ENCODE measurements at regions not wholly inside any gene's neighbourhood (a gene's known extent, or its start where the extent isn't known, plus 50 kb on each side); places are given as distances from the start of the nearest gene placed in this dataset.

- Histone ChIP-seq H3K27ac (no peak overlapping the region), H4K20me1 (ENCODE audit: insufficient read depth, poor library complexity, severe bottlenecking) (no peaks in the 10 kb centered on the region), H3K4me3 (no peak overlapping the region), H3K4me1 (ENCODE audit: insufficient read depth) (no peaks in the 10 kb centered on the region), H3K27me3 (no peaks in the 10 kb centered on the region), H3K4me2 (no peak overlapping the region), H3K9me2 (replicated peaks; ENCODE audit: insufficient read depth) (no peaks in the 10 kb centered on the region), H3K79me2 (no peaks in the 10 kb centered on the region), H3K9me3 (ENCODE audit: low read depth) (no peaks in the 10 kb centered on the region), H3K36me3 (replicated peaks; ENCODE audit: insufficient read depth, low read depth) (no peaks in the 10 kb centered on the region), H2AFZ (no peak overlapping the region)
- no peak for TF ChIP-seq CTCF (IDR thresholded peaks at IDR 0.05; ENCODE audit: poor library complexity)
- no peak for TF ChIP-seq EZH2 (IDR thresholded peaks at IDR 0.05; ENCODE audit: borderline replicate concordance)
- TF ChIP-seq EZH2phosphoT487 (IDR thresholded peaks at IDR 0.05; ENCODE audit: low read depth, severe bottlenecking, unreplicated experiment), result no peak
- no peak for DNase-seq (ENCODE audit: low spot score)
These were observed 398.6 kb upstream of the DDI1 start for GRCh38 chr11:103637831-103638230.

GRCh38 chr11:103644676-103645075, 391.8 kb upstream of the DDI1 start:
- TF ChIP-seq EZH2 (IDR thresholded peaks at IDR 0.05; ENCODE audit: borderline replicate concordance) (no peak), CTCF (IDR thresholded peaks at IDR 0.05; ENCODE audit: poor library complexity) (no peak), EZH2phosphoT487 (IDR thresholded peaks at IDR 0.05; ENCODE audit: low read depth, severe bottlenecking, unreplicated experiment) (no peak)
- Histone ChIP-seq H3K79me2 (no peaks in the 10 kb centered on the region), H2AFZ (no peak overlapping the region), H3K4me2 (no peak overlapping the region), H3K36me3 (replicated peaks; ENCODE audit: insufficient read depth, low read depth) (no peaks in the 10 kb centered on the region), H3K9me3 (ENCODE audit: low read depth) (no peaks in the 10 kb centered on the region), H3K4me1 (ENCODE audit: insufficient read depth) (no peaks in the 10 kb centered on the region), H3K27ac (no peak overlapping the region), H3K4me3 (no peak overlapping the region), H3K27me3 (no peaks in the 10 kb centered on the region), H3K9me2 (replicated peaks; ENCODE audit: insufficient read depth) (no peaks in the 10 kb centered on the region), H4K20me1 (ENCODE audit: insufficient read depth, poor library complexity, severe bottlenecking) (no peaks in the 10 kb centered on the region)
- 90% methylated on average over 20 of the region's 20 CpGs for WGBS (ENCODE audit: low lambda C conversion rate, missing lambda C conversion rate)
- DNase-seq (ENCODE audit: low spot score), result no peak

GRCh38 chr11:103648054-103648453, 388.4 kb upstream of the DDI1 start:
- Histone ChIP-seq H3K4me3 (no peak overlapping the region), H3K79me2 (no peaks in the 10 kb centered on the region), H2AFZ (no peak overlapping the region), H4K20me1 (ENCODE audit: insufficient read depth, poor library complexity, severe bottlenecking) (no peaks in the 10 kb centered on the region), H3K27me3 (no peaks in the 10 kb centered on the region), H3K4me1 (ENCODE audit: insufficient read depth) (no peaks in the 10 kb centered on the region), H3K27ac (no peak overlapping the region), H3K36me3 (replicated peaks; ENCODE audit: insufficient read depth, low read depth) (no peaks in the 10 kb centered on the region), H3K9me3 (ENCODE audit: low read depth) (no peaks in the 10 kb centered on the region), H3K4me2 (no peak overlapping the region), H3K9me2 (replicated peaks; ENCODE audit: insufficient read depth) (no peaks in the 10 kb centered on the region)
- TF ChIP-seq EZH2 (IDR thresholded peaks at IDR 0.05; ENCODE audit: borderline replicate concordance), result no peak
- TF ChIP-seq CTCF (IDR thresholded peaks at IDR 0.05; ENCODE audit: poor library complexity), result no peak
- TF ChIP-seq EZH2phosphoT487 (IDR thresholded peaks at IDR 0.05; ENCODE audit: low read depth, severe bottlenecking, unreplicated experiment), result no peak
- no peak for DNase-seq (ENCODE audit: low spot score)
